ENCODE measurements at regions not wholly inside any gene's neighbourhood (a gene's known extent, or its start where the extent isn't known, plus 50 kb on each side); places are given as distances from the start of the nearest gene placed in this dataset.
"Not testable (repeated sequence)": the region's sequence is repeated elsewhere in the genome, so short reads cannot be mapped to it uniquely, and the experiment has no call there.

- no peak for DNase-seq (ENCODE audit: low read depth in 3 of 3, low spot score in 2 of 3)
These were observed 113.3 kb downstream of the MYCN start for GRCh38 chr2:16053437-16054257.

GRCh38 chr2:16052571-16053052 lies 112.3 kb downstream of the MYCN start:
- not testable (repeated sequence) for DNase-seq (ENCODE audit: low read depth in 3 of 3, low spot score in 2 of 3)

- DNase-seq (ENCODE audit: low read depth in 3 of 3, low spot score in 2 of 3) = no peak
These were observed 111.7 kb downstream of the MYCN start for GRCh38 chr2:16051841-16052564.

GRCh38 chr2:16050908-16051489 lies 110.6 kb downstream of the MYCN start:
- no peak for DNase-seq (ENCODE audit: low read depth in 3 of 3, low spot score in 2 of 3)

- no peak for DNase-seq (ENCODE audit: low read depth in 3 of 3, low spot score in 2 of 3)
These were observed 110.0 kb downstream of the MYCN start for GRCh38 chr2:16050261-16050907.

- DNase-seq (ENCODE audit: low read depth in 3 of 3, low spot score in 2 of 3) = no peak
These were observed 109.1 kb downstream of the MYCN start for GRCh38 chr2:16049406-16049805.

- DNase-seq (ENCODE audit: low read depth in 3 of 3, low spot score in 2 of 3) = no peak
These were observed 108.1 kb downstream of the MYCN start for GRCh38 chr2:16048466-16048865.

GRCh38 chr2:16047701-16048100 lies 107.4 kb downstream of the MYCN start:
- DNase-seq (ENCODE audit: low read depth in 3 of 3, low spot score in 2 of 3) = no peak

- no peak for DNase-seq (ENCODE audit: low read depth in 3 of 3, low spot score in 2 of 3)
These were observed 106.3 kb downstream of the MYCN start for GRCh38 chr2:16046649-16047048.

- DNase-seq (ENCODE audit: low read depth in 3 of 3, low spot score in 2 of 3) = no peak
These were observed 105.5 kb downstream of the MYCN start for GRCh38 chr2:16045653-16046352.

- no peak for DNase-seq (ENCODE audit: low read depth in 3 of 3, low spot score in 2 of 3)
These were observed 104.7 kb downstream of the MYCN start for GRCh38 chr2:16044946-16045456.

GRCh38 chr2:16043627-16044026 lies 103.3 kb downstream of the MYCN start:
- DNase-seq (ENCODE audit: low read depth in 3 of 3, low spot score in 2 of 3) = no peak

GRCh38 chr2:16043192-16043591 lies 102.8 kb downstream of the MYCN start:
- no peak for DNase-seq (ENCODE audit: low read depth in 3 of 3, low spot score in 2 of 3)

- DNase-seq (ENCODE audit: low read depth in 3 of 3, low spot score in 2 of 3) = no peak
These were observed 101.9 kb downstream of the MYCN start for GRCh38 chr2:16042201-16042700.

GRCh38 chr2:16040271-16041010 lies 100.1 kb downstream of the MYCN start:
- DNase-seq (ENCODE audit: low read depth in 3 of 3, low spot score in 2 of 3) = no peak

- DNase-seq (ENCODE audit: low read depth in 3 of 3, low spot score in 2 of 3) = no peak
These were observed 99.5 kb downstream of the MYCN start for GRCh38 chr2:16039823-16040222.

- DNase-seq (ENCODE audit: low read depth in 3 of 3, low spot score in 2 of 3) = no peak
These were observed 98.7 kb downstream of the MYCN start for GRCh38 chr2:16039055-16039454.

GRCh38 chr2:16038621-16039020 lies 98.3 kb downstream of the MYCN start:
- peak in 2 of 3 donors; percentile 17 to 56 for DNase-seq (ENCODE audit: low read depth in 3 of 3, low spot score in 2 of 3)

GRCh38 chr2:16037808-16038457 lies 97.6 kb downstream of the MYCN start:
- DNase-seq (ENCODE audit: low read depth in 3 of 3, low spot score in 2 of 3) = peak in 1 of 3 donors; percentile 43
